Naive thymus-derived CD8-positive, alpha-beta T cell (primary cell): ENCODE measurements at regions not wholly inside any gene's neighbourhood (a gene's known extent, or its start where the extent isn't known, plus 50 kb on each side); places are given as distances from the start of the nearest gene placed in this dataset.

Experiments used
- ATAC-seq, 2 donors: fragments of 150-1000 bp; cut with Tn5 transposase in 1 of 2; sonication (Bioruptor Pico), chemical (Tn5 transposase) in 1 of 2; 1 replicate in 1 of 2; 2 replicates in 1 of 2; pipeline ENCODE4 v1.10.0; 2021; ENCODE audit warnings: mild to moderate bottlenecking in 2 of 2, moderate library complexity in 2 of 2
- POLR2A ChIA-PET: fragments of 350-600 bp; sonication (Branson Sonifier 250); formaldehyde crosslinking; loops from one replicate; lab custom pipeline; 2021; ENCODE audit warnings: antibody characterized with exemption; lab: Charles Lee
- DNase-seq, 10 donors: peaks; one replicate each; pipeline versions ENCODE4 v3.0.0 to v3.0.0-alpha.2; 2020 to 2022
- H3K27ac Mint-ChIP-seq, 10 donors: one replicate each; pipeline ENCODE4 v1.8.0; 2020 to 2022; ENCODE audit warnings: mild to moderate bottlenecking in 10 of 10, mixed read lengths in 10 of 10, moderate library complexity in 4 of 10, inconsistent platforms in 1 of 10
- H3K27me3 Mint-ChIP-seq, 5 donors: one replicate each; pipeline ENCODE4 v1.8.0; 2021 to 2022; ENCODE audit warnings: mixed read lengths in 5 of 5
- H3K36me3 Mint-ChIP-seq, 3 donors: one replicate each; pipeline ENCODE4 v1.8.0; 2020 to 2022; ENCODE audit warnings: mixed read lengths in 3 of 3, mild to moderate bottlenecking in 2 of 3, inconsistent platforms in 1 of 3
- H3K4me1 Mint-ChIP-seq, 4 donors: one replicate each; pipeline ENCODE4 v1.8.0; 2021 to 2022; ENCODE audit warnings: mixed read lengths in 4 of 4
- H3K4me3 Mint-ChIP-seq, 10 donors: one replicate each; pipeline ENCODE4 v1.8.0; 2020 to 2022; ENCODE audit warnings: mild to moderate bottlenecking in 10 of 10, mixed read lengths in 10 of 10, moderate library complexity in 6 of 10, inconsistent platforms in 1 of 10
- H3K9me3 Mint-ChIP-seq, 9 donors: one replicate each; pipeline ENCODE4 v1.8.0; 2020 to 2022; ENCODE audit warnings: mixed read lengths in 9 of 9, mild to moderate bottlenecking in 3 of 9, inconsistent platforms in 1 of 9, moderate library complexity in 1 of 9

DNA sequence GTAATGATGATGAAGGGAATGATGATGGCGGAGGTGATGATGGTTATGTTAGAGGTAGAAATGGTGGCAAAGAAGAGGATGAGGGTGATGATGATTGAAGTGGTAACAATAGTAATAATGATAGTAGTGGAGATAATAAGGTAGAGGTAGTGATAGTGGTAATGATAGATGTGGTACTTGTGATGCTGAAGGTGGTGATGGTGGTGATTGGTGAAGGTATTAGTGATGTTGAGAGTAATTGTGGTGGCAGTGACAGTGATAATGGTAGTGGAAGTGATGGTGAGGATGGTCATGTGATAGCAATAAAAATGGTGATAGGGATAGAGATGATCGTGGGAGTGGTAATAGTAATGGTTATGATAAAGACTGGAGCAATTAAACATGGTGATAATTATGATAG is 108.8 kb downstream of the EFNB1 start:
- Mint-ChIP-seq H3K27me3 (no peaks in the 10 kb centered on the region), H3K4me3 (no peak overlapping the region), H3K27ac (no peak overlapping the region), H3K4me1 (peaks cover 2 to 6% (median 3%) of the 10 kb centered on the region in 4 donors), H3K9me3 (peaks cover 0 to 2% (median 0%) of the 10 kb centered on the region in 9 donors), H3K36me3 (no peaks in the 10 kb centered on the region)
- DNase-seq (no peak), ATAC-seq (no peak)
- POLR2A ChIA-PET, result no interaction called here

DNA sequence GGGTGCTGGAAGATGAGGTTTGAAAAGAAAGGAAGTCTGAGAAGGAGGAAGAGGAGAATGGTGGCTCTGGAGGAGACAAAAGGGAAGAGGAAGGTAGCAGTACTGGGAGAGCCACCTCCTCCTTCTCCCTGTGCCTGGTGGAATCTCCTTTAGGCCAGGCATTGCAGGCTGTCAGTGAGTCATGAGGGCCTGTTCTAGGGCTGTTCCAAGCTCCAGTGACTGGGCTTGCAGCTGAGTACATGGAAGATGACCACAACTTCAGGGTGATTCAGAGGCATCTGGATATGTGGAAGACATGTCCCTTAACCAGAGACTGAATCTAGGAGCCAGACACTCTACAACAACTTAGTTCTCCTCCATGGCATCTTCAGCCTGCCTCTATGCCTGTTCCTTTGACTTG is 107.8 kb downstream of the EFNB1 start:
- POLR2A ChIA-PET, result no interaction called here
- H3K36me3 Mint-ChIP-seq, result no peaks in the 10 kb centered on the region
- H3K27me3 Mint-ChIP-seq, result no peaks in the 10 kb centered on the region
- DNase-seq, result no peak
- peaks cover 2 to 6% (median 3%) of the 10 kb centered on the region in 4 donors for H3K4me1 Mint-ChIP-seq
- no peak for ATAC-seq
- peaks cover 0 to 2% (median 0%) of the 10 kb centered on the region in 9 donors for H3K9me3 Mint-ChIP-seq
- H3K4me3 Mint-ChIP-seq, result no peak overlapping the region
- no peak overlapping the region for H3K27ac Mint-ChIP-seq

- Mint-ChIP-seq H3K9me3 (peaks cover 0 to 2% (median 0%) of the 10 kb centered on the region in 9 donors), H3K27me3 (no peaks in the 10 kb centered on the region), H3K36me3 (no peaks in the 10 kb centered on the region), H3K4me3 (no peak overlapping the region), H3K4me1 (peaks cover 2 to 6% (median 3%) of the 10 kb centered on the region in 4 donors), H3K27ac (no peak overlapping the region)
- POLR2A ChIA-PET, result no interaction called here
- ATAC-seq, result no peak
- DNase-seq, result no peak
Measured at GRCh38 chrX:68936126-68936525, 107.3 kb downstream of the EFNB1 start.

GRCh38 chrX:68935362-68935761 is 106.5 kb downstream of the EFNB1 start:
- ATAC-seq, result no peak
- POLR2A ChIA-PET, result no interaction called here
- no peaks in the 10 kb centered on the region for H3K36me3 Mint-ChIP-seq
- H3K27ac Mint-ChIP-seq, result no peak overlapping the region
- no peaks in the 10 kb centered on the region for H3K27me3 Mint-ChIP-seq
- peaks cover 0 to 2% (median 0%) of the 10 kb centered on the region in 9 donors for H3K9me3 Mint-ChIP-seq
- peaks cover 3 to 9% (median 3%) of the 10 kb centered on the region in 4 donors for H3K4me1 Mint-ChIP-seq
- H3K4me3 Mint-ChIP-seq, result no peak overlapping the region
- DNase-seq, result no peak

DNA sequence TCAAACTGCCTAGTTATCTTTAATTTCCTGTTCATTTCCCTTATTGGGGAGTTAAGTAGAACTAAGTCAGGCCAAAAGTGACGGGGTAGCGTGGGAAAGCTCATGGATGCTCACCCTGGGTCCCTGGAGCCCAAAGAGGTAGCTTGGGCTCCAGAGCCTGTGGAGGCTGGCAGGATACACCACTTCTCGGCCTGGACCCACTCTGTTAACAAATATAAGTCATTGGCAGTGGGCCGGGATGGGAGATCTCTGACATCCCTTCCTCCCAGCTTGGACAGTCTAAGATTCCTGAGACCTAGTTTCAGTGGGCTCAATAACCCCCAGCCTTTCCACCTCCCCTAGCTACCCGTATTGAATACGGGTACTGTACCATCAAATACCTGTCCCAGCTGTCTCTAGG is 106.1 kb downstream of the EFNB1 start:
- Mint-ChIP-seq H3K4me1 (peaks cover 3 to 11% (median 4%) of the 10 kb centered on the region in 4 donors), H3K27ac (no peak overlapping the region), H3K27me3 (no peaks in the 10 kb centered on the region), H3K36me3 (no peaks in the 10 kb centered on the region), H3K4me3 (no peak overlapping the region), H3K9me3 (peaks cover 0 to 2% (median 0%) of the 10 kb centered on the region in 9 donors)
- no peak for DNase-seq
- ATAC-seq, result no peak
- POLR2A ChIA-PET, result no interaction called here

GRCh38 chrX:68934421-68934820 is 105.6 kb downstream of the EFNB1 start:
- Mint-ChIP-seq H3K27ac (no peak overlapping the region), H3K4me3 (no peak overlapping the region), H3K27me3 (no peaks in the 10 kb centered on the region), H3K36me3 (no peaks in the 10 kb centered on the region), H3K9me3 (peaks cover 0 to 2% (median 0%) of the 10 kb centered on the region in 9 donors), H3K4me1 (peaks cover 3 to 11% (median 4%) of the 10 kb centered on the region in 4 donors)
- ATAC-seq (no peak), DNase-seq (no peak)
- POLR2A ChIA-PET, result no interaction called here

GRCh38 chrX:68932611-68933010 is 103.8 kb downstream of the EFNB1 start:
- POLR2A ChIA-PET, result no interaction called here
- DNase-seq (no peak), ATAC-seq (no peak)
- Mint-ChIP-seq H3K4me1 (peaks cover 3 to 11% (median 4%) of the 10 kb centered on the region in 4 donors), H3K36me3 (no peaks in the 10 kb centered on the region), H3K4me3 (no peak overlapping the region), H3K27me3 (no peaks in the 10 kb centered on the region), H3K27ac (peak overlapping the region in 1 of 10 donors; percentile 1), H3K9me3 (peaks cover 0 to 2% (median 0%) of the 10 kb centered on the region in 9 donors)

GRCh38 chrX:68931345-68931744 is 102.5 kb downstream of the EFNB1 start:
- Mint-ChIP-seq H3K9me3 (peaks cover 0 to under 1% (median 0%) of the 10 kb centered on the region in 9 donors), H3K4me3 (no peak overlapping the region), H3K4me1 (peaks cover 3 to 11% (median 4%) of the 10 kb centered on the region in 4 donors), H3K27ac (peak overlapping the region in 1 of 10 donors; percentile 18), H3K27me3 (no peaks in the 10 kb centered on the region), H3K36me3 (no peaks in the 10 kb centered on the region)
- ATAC-seq (no peak), DNase-seq (no peak)
- POLR2A ChIA-PET, result no interaction called here

DNA sequence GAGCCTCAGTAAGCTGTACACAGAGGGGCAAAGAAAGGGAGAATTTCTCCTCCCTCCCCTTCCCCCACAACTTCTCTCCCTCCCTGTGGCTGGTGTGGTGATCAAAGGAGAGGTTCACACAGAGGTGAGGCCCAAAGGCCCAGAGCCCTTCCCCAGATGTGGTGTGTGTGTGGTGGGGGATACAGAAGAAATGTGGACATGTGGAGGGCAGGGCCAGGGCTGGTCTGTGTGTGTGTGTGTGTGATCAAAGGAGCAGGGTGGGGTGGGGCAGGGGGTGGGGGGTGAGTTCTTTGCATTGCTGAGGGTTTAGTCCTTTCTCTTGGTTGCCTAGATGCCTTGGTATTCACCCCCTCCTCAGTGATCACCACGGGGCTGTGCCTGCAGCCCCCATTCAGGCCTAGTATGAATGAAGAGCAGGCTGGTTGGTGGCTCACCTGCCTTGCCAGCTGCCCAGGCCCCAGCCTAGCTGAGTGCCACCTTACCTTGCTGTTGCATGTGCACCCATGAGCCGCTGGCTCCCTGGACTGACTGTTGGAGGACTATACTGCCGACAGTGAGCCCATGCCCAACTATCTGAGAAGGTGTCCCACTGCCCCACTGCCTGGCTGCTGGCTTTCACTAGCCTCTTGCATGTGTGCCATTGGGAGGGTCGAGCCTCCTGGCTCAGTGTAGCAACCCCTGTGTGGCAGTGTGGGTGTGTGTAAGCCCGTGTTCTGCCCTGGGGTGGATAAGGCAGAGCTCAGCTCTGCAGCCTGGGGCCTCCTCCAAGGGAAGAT is 101.9 kb downstream of the EFNB1 start:
- no peaks in the 10 kb centered on the region for H3K9me3 Mint-ChIP-seq
- no peak for ATAC-seq
- no peaks in the 10 kb centered on the region for H3K27me3 Mint-ChIP-seq
- H3K4me3 Mint-ChIP-seq, result no peak overlapping the region
- no peaks in the 10 kb centered on the region for H3K36me3 Mint-ChIP-seq
- peaks cover 2 to 11% (median 4%) of the 10 kb centered on the region in 4 donors for H3K4me1 Mint-ChIP-seq
- H3K27ac Mint-ChIP-seq, result peak overlapping the region in 1 of 10 donors; percentile 12
- POLR2A ChIA-PET, result no interaction called here
- no peak for DNase-seq

DNA sequence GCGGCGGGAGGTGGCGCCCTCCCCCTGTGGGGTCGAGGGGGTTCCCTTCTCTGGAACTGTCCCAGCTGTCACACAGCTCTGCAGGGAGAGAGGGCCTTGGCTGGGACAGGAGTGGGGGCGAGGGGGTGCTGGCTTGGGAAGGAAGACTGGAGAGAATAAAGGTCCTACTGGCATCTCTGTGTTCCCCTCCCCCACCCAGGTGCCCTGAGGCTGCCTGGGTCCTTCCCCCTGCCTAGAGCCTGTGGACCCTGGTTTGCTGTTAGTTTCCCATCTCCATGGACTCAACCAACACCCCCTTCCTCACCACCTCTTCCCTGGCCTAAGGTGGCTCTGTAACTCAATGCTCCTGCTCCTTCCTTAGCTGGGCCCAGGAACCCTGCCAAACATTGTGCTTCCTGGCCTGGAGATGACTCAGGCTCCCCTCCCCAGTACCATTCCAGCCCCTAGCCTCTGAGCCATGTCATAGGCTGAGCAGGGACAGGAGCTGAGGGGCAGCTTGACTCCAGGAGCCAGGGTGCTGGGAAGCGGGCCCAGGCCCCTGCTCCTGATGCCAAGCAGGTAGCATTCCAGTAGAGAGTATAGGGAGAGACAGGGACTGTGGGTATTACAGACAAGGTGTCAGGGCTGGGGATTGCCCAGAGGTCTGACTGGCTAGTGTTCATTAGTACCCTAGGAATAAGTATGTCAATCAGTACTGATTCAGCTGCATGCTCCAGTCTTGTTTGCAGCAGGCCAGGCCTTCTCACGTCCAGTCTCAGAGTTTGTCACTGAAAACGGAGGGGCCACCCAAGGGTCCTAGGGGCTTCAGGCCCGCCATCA is 100.7 kb downstream of the EFNB1 start:
- POLR2A ChIA-PET, result no interaction called here
- no peak for ATAC-seq
- Mint-ChIP-seq H3K4me1 (peaks cover 0 to 5% (median 1%) of the 10 kb centered on the region in 4 donors), H3K27me3 (no peaks in the 10 kb centered on the region), H3K27ac (peak overlapping the region in 1 of 10 donors; percentile 21), H3K36me3 (no peaks in the 10 kb centered on the region), H3K9me3 (no peaks in the 10 kb centered on the region), H3K4me3 (no peak overlapping the region)
- DNase-seq, result no peak

GRCh38 chrX:68928401-68928800 is 99.6 kb downstream of the EFNB1 start:
- no peaks in the 10 kb centered on the region for H3K9me3 Mint-ChIP-seq
- ATAC-seq, result no peak
- POLR2A ChIA-PET, result no interaction called here
- DNase-seq, result no peak
- peaks cover 0 to 5% (median 1%) of the 10 kb centered on the region in 4 donors for H3K4me1 Mint-ChIP-seq
- H3K27me3 Mint-ChIP-seq, result peaks cover 0 to 4% (median 0%) of the 10 kb centered on the region in 5 donors
- no peak overlapping the region for H3K4me3 Mint-ChIP-seq
- no peaks in the 10 kb centered on the region for H3K36me3 Mint-ChIP-seq
- H3K27ac Mint-ChIP-seq, result no peak overlapping the region

- POLR2A ChIA-PET, result no interaction called here
- Mint-ChIP-seq H3K36me3 (no peaks in the 10 kb centered on the region), H3K27me3 (peaks cover 0 to 4% (median 0%) of the 10 kb centered on the region in 5 donors), H3K4me3 (no peak overlapping the region), H3K9me3 (no peaks in the 10 kb centered on the region), H3K27ac (no peak overlapping the region), H3K4me1 (peaks cover 0 to 5% (median 1%) of the 10 kb centered on the region in 4 donors)
- ATAC-seq, result no peak
- DNase-seq, result no peak
Measured at GRCh38 chrX:68927178-68927577, 98.4 kb downstream of the EFNB1 start.

GRCh38 chrX:68923147-68923546 is 94.3 kb downstream of the EFNB1 start:
- no peaks in the 10 kb centered on the region for H3K4me1 Mint-ChIP-seq
- POLR2A ChIA-PET, result no interaction called here
- no peak overlapping the region for H3K4me3 Mint-ChIP-seq
- H3K9me3 Mint-ChIP-seq, result no peaks in the 10 kb centered on the region
- ATAC-seq, result no peak
- H3K27ac Mint-ChIP-seq, result no peak overlapping the region
- DNase-seq, result no peak
- no peaks in the 10 kb centered on the region for H3K36me3 Mint-ChIP-seq
- H3K27me3 Mint-ChIP-seq, result peaks cover 0 to 4% (median 0%) of the 10 kb centered on the region in 5 donors
